ENCODE measurements at regions not wholly inside any gene's neighbourhood (a gene's known extent, or its start where the extent isn't known, plus 50 kb on each side); places are given as distances from the start of the nearest gene placed in this dataset.

- TF ChIP-seq CTCF (IDR thresholded peaks at IDR 0.05) (no peak), POLR2A (IDR thresholded peaks at IDR 0.05) (no peak), POLR2AphosphoS5 (IDR thresholded peaks at IDR 0.05) (no peak)
These were observed 259.4 kb downstream of the CCSER2 start for GRCh38 chr10:84587789-84588188.

All from gastroesophageal sphincter (tissue), 3 donors.